ENCODE measurements at regions not wholly inside any gene's neighbourhood (a gene's known extent, or its start where the extent isn't known, plus 50 kb on each side); places are given as distances from the start of the nearest gene placed in this dataset.
"Not testable (repeated sequence)": the region's sequence is repeated elsewhere in the genome, so short reads cannot be mapped to it uniquely, and the experiment has no call there.

DNA sequence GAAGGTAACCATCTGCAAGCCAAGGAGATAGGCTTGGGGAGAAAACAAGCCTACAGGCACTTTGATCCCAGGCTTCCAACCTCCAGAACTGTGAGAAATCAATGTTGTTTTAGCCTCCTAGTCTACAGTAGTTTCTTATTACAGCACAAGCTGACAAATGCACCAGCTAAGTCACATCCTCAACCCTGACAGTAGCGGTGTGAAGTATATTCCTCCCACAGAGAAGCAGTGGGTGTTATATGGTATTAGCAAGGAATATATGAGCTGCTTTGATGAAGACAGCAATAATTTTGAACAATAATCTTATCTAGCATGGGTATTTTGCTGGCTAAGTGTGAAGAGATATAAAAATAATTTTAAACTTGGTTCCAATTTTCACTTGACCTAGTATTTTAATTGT, 2415.0 kb downstream of the ARAP2 start:
- TF ChIP-seq POLR2AphosphoS5 (IDR thresholded peaks at IDR 0.05; ENCODE audit: low read depth, low read length); POLR2A (IDR thresholded peaks at IDR 0.05; ENCODE audit: low read depth, low read length); TAF1 (IDR thresholded peaks at IDR 0.05; ENCODE audit: borderline replicate concordance, low read depth, low read length): not testable (repeated sequence)
